NB4 (cell line): ENCODE measurements at regions not wholly inside any gene's neighbourhood (a gene's known extent, or its start where the extent isn't known, plus 50 kb on each side); places are given as distances from the start of the nearest gene placed in this dataset.

Experiments
- DNase-seq: peaks from one replicate; pipeline ENCODE4 v3.0.0; 2010; ENCODE audit warnings: low read depth
- H3K4me3 ChIP-seq: one replicate; pipeline ENCODE4 v1.5.1; 2011; ENCODE audit warnings: mild to moderate bottlenecking, low read depth, low read length, moderate library complexity
- MYC ChIP-seq: IDR thresholded peaks from 2 replicates; pipeline ENCODE4 v1.6.1; 2011; ENCODE audit warnings: low read depth, low read length
- POLR2A ChIP-seq: IDR thresholded peaks from 2 replicates; pipeline ENCODE4 v1.6.1; 2011; ENCODE audit warnings: mild to moderate bottlenecking; ENCODE audit not compliant: insufficient read length; ENCODE audit errors: extremely low read depth
- TF ChIP-seq, protein P1 (sequence below): IDR thresholded peaks from one replicate; pipeline ENCODE4 v1.5.1; 2012; ENCODE audit warnings: low read depth, low read length
- TF ChIP-seq, protein P2 (sequence below): IDR thresholded peaks from 2 replicates; pipeline ENCODE4 v1.6.1; 2011; ENCODE audit warnings: low read depth, low read length

DNA sequence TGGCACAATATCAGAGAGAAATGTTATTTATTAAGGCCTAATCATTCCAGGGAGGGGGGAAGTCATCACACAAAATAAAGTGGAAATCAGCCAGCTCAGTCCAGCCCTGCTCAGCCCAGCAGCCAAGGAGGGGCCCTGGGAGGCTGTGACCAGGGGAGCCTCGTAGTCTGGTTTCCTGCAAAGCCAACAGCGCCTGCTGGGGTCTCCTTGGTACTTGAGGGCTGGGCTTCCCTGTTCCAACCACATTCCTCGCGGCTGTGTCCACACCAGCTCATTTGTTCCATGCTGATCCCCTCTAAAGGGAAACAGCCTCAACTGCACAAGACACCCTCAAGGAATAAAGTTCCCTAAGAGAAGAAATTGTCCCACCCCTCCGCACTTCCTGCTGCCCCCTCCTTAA lies 154.0 kb downstream of the TMEM132E start:
- no peak for DNase-seq
- TF ChIP-seq, protein P1, sequence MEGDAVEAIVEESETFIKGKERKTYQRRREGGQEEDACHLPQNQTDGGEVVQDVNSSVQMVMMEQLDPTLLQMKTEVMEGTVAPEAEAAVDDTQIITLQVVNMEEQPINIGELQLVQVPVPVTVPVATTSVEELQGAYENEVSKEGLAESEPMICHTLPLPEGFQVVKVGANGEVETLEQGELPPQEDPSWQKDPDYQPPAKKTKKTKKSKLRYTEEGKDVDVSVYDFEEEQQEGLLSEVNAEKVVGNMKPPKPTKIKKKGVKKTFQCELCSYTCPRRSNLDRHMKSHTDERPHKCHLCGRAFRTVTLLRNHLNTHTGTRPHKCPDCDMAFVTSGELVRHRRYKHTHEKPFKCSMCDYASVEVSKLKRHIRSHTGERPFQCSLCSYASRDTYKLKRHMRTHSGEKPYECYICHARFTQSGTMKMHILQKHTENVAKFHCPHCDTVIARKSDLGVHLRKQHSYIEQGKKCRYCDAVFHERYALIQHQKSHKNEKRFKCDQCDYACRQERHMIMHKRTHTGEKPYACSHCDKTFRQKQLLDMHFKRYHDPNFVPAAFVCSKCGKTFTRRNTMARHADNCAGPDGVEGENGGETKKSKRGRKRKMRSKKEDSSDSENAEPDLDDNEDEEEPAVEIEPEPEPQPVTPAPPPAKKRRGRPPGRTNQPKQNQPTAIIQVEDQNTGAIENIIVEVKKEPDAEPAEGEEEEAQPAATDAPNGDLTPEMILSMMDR: no peak
- no peak for TF ChIP-seq MYC
- TF ChIP-seq, protein P2, sequence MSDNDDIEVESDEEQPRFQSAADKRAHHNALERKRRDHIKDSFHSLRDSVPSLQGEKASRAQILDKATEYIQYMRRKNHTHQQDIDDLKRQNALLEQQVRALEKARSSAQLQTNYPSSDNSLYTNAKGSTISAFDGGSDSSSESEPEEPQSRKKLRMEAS: no peak
- no peak for TF ChIP-seq POLR2A

DNA sequence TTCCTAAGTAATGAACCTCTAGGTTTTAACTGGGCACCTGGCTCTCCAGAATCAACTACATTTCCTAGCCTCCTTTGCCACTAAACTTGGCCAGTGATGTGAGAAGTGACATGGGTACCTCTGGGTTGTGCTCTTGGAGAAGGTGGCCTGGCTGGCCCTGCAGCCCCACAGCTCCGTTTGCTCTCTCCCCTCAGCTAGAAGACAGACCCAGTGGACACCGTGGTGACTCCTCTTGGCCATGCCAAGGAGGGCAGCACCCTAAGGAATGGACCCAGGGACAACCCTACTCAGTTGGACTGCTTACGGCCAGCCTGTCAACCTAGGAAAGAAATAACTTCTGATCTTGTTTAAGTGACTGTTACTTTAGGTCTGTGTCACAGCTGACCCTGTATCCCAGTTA lies 151.4 kb downstream of the TMEM132E start:
- TF ChIP-seq, protein P1: no peak
- TF ChIP-seq MYC: no peak
- TF ChIP-seq, protein P2: no peak
- TF ChIP-seq POLR2A: no peak
- no peak overlapping the region for H3K4me3 ChIP-seq
- DNase-seq: no peak

More for the DNA sequence above, 154.0 kb downstream of the TMEM132E start:
- H3K4me3 ChIP-seq: no peak overlapping the region

DNA sequence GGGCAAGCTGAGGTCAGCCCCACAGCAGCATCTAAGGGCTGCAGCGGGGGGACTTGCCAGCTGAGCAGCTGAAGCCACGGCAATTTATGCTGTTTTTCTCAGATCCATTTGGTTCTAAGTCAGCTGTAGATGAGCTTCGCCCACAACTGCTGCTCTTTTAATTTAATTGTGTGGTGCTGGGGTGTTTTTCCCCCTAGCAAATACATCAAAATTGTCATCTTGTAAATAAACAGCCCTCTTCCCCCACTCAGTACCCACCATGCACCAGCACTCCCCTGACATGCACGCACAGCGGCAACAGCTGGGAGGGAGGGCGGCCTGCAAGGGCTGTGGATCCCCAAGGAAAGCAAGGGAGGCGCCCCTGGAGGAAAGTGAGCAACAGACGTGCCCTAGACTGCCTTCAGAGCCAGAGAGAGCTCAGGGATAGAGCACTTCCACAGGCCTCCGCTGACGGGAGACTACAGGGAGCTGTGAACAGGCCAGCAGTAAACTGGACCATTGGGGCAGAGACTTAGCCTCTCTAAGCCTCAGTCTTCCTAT lies 149.5 kb downstream of the TMEM132E start:
- TF ChIP-seq, protein P2: no peak
- TF ChIP-seq MYC (no peak), POLR2A (no peak)
- TF ChIP-seq, protein P1: no peak
- no peak for DNase-seq
- H3K4me3 ChIP-seq: no peak overlapping the region

DNA sequence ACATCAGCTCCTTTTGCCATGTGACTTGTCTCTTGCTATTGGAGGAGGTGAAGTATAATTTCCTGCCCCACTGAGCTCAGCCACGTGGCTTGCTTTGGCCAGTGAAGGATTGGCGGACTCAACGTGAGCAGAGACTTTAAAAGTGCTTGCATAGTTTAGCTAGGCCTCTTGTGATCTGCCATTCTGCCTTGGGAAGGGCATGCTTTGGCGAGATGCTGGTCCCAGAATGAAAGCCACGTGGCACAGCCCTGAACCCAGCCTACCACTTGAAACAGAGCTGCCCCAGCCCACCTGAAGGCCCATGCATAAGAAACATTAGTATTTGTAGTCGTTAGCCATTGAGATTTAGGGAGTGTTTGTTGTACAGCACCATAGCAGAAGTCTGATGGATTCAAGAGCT lies 148.2 kb downstream of the TMEM132E start:
- TF ChIP-seq, protein P2: no peak
- TF ChIP-seq MYC: no peak
- TF ChIP-seq, protein P1: no peak
- no peak for TF ChIP-seq POLR2A
- H3K4me3 ChIP-seq: no peak overlapping the region
- no peak for DNase-seq

DNA sequence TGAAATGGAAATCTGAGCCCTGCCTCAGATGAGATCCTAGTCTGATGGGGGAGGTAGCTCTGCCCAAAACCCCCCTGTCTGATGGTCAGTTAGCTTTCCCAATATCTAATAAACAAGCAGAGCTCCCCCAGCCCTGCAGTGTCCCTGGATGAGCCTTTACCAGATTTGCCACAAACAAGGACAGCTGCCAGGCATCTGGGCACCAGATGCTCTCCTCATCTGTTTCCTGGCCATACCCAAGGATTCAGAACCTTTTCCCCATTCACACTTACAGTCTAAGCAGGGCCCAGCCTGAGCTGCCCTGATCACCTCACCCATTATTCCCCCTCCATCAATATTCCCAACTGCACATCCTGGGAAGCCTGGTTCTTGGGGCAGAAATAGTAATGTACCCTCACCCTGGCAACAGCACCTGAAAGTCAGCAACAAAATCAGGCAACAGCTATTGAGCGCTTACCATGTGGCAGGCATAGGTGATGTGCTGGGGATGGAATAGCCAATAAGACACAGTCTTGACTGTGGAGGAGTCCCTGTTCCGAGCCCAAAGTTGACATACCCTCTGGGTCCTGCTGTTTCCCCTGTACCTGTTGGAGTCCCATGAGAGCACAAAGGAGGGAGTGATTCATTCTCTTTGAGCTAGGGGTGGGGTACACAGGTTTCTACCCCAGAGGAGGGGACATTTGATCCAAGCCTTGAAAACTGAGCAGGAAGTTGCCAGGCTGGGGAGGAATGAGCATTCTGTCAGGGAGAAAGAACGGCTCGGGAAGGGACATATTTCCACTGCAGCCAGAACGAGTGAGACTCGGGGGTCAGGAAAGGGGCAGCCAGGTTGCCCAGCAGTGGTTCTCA lies 147.4 kb downstream of the TMEM132E start:
- H3K4me3 ChIP-seq: no peak overlapping the region
- no peak for DNase-seq
- TF ChIP-seq, protein P2: no peak
- no peak for TF ChIP-seq POLR2A
- TF ChIP-seq MYC: no peak
- TF ChIP-seq, protein P1: no peak
